ENCODE measurements at regions not wholly inside any gene's neighbourhood (a gene's known extent, or its start where the extent isn't known, plus 50 kb on each side); places are given as distances from the start of the nearest gene placed in this dataset.

DNA sequence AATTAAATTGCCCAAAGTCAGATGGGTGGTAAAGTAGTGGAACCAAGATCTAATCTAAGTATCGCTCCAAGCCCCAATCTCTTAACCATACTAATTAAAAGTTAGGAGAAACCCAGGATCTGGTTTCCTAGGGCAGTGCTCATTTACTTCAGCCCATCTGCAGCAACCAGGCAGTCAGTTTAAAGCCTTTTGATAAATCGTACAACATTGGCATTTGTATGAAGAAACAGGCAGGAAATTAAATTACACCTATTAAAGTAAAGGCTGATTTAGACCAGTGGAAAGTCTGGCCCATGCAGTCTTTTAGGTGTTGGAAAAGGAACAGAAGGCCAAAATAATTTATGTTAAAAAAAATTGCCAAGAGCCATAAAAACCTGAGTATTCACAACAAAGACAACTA lies 594.4 kb upstream of the UBE2E2 start:
- no peak for TF ChIP-seq EZH2phosphoT487 (conservative IDR thresholded peaks at IDR 0.05; ENCODE audit: low read length)
- no peak overlapping the region for H2AFZ ChIP-seq (ENCODE audit: low read depth, low read length, severe bottlenecking)
- H3K4me3 ChIP-seq (ENCODE audit: insufficient read depth, low read length, poor library complexity, severe bottlenecking), result no peak overlapping the region

GRCh38 chr3:22609139-22609538 lies 594.0 kb upstream of the UBE2E2 start:
- Histone ChIP-seq H3K36me3 (ENCODE audit: low read length) (no peaks in the 10 kb centered on the region), H3K27me3 (ENCODE audit: low read length) (no peaks in the 10 kb centered on the region), H3K9me2 (replicated peaks; ENCODE audit: insufficient read depth, low read length) (no peaks in the 10 kb centered on the region), H3K4me2 (ENCODE audit: low read depth, low read length, poor library complexity, severe bottlenecking) (no peak overlapping the region), H3K4me3 (ENCODE audit: insufficient read depth, low read length, poor library complexity, severe bottlenecking) (no peak overlapping the region), H4K20me1 (ENCODE audit: low read depth, low read length) (no peaks in the 10 kb centered on the region), H3K27ac (ENCODE audit: low read depth, low read length) (no peak overlapping the region), H2AFZ (ENCODE audit: low read depth, low read length, severe bottlenecking) (no peak overlapping the region), H3K9me3 (ENCODE audit: insufficient read depth, low read length) (no peaks in the 10 kb centered on the region), H3K79me2 (ENCODE audit: insufficient read depth, low read length) (no peaks in the 10 kb centered on the region), H3K9ac (ENCODE audit: low read length) (no peak overlapping the region), H3F3A (ENCODE audit: insufficient read depth) (no peaks in the 10 kb centered on the region)
- TF ChIP-seq, protein P1, sequence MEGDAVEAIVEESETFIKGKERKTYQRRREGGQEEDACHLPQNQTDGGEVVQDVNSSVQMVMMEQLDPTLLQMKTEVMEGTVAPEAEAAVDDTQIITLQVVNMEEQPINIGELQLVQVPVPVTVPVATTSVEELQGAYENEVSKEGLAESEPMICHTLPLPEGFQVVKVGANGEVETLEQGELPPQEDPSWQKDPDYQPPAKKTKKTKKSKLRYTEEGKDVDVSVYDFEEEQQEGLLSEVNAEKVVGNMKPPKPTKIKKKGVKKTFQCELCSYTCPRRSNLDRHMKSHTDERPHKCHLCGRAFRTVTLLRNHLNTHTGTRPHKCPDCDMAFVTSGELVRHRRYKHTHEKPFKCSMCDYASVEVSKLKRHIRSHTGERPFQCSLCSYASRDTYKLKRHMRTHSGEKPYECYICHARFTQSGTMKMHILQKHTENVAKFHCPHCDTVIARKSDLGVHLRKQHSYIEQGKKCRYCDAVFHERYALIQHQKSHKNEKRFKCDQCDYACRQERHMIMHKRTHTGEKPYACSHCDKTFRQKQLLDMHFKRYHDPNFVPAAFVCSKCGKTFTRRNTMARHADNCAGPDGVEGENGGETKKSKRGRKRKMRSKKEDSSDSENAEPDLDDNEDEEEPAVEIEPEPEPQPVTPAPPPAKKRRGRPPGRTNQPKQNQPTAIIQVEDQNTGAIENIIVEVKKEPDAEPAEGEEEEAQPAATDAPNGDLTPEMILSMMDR (IDR thresholded peaks at IDR 0.05; ENCODE audit: insufficient read depth, low read length, poor library complexity, severe bottlenecking), result no peak
- TF ChIP-seq EZH2phosphoT487 (conservative IDR thresholded peaks at IDR 0.05; ENCODE audit: low read length), result no peak

More for the DNA sequence above, 594.4 kb upstream of the UBE2E2 start:
- Histone ChIP-seq H3K79me2 (ENCODE audit: insufficient read depth, low read length) (no peaks in the 10 kb centered on the region), H3K9me3 (ENCODE audit: insufficient read depth, low read length) (no peaks in the 10 kb centered on the region), H3K4me2 (ENCODE audit: low read depth, low read length, poor library complexity, severe bottlenecking) (no peak overlapping the region), H3K9me2 (replicated peaks; ENCODE audit: insufficient read depth, low read length) (no peaks in the 10 kb centered on the region), H3K27ac (ENCODE audit: low read depth, low read length) (no peak overlapping the region), H3K36me3 (ENCODE audit: low read length) (no peaks in the 10 kb centered on the region), H3K27me3 (ENCODE audit: low read length) (no peaks in the 10 kb centered on the region), H3F3A (ENCODE audit: insufficient read depth) (no peaks in the 10 kb centered on the region), H4K20me1 (ENCODE audit: low read depth, low read length) (no peaks in the 10 kb centered on the region), H3K9ac (ENCODE audit: low read length) (no peak overlapping the region)

DNA sequence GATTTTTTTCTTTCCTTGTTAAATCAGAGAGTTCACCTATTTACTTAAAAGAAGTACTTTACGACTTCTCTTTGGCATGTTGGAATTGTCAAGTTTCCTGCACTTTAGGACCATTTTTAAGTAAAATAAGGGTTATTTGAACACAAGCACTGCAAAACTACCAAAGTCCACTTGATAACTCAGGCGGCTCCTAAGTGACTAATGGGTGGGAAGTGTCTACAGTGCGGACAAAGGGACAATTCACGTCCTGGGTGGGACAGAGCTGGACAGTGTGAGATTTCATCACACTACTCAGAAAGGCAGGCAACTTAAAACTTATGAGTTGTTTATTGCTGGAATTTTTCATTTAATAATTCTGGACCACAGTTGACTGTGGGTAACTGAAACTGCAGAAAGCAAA lies 590.2 kb upstream of the UBE2E2 start:
- no peak overlapping the region for H3K9ac ChIP-seq (ENCODE audit: low read length)
- H2AFZ ChIP-seq (ENCODE audit: low read depth, low read length, severe bottlenecking), result no peak overlapping the region
- no peaks in the 10 kb centered on the region for H3K9me2 ChIP-seq (replicated peaks; ENCODE audit: insufficient read depth, low read length)
- no peak overlapping the region for H3K4me2 ChIP-seq (ENCODE audit: low read depth, low read length, poor library complexity, severe bottlenecking)
- H4K20me1 ChIP-seq (ENCODE audit: low read depth, low read length), result no peaks in the 10 kb centered on the region
- no peaks in the 10 kb centered on the region for H3K79me2 ChIP-seq (ENCODE audit: insufficient read depth, low read length)
- H3K36me3 ChIP-seq (ENCODE audit: low read length), result no peaks in the 10 kb centered on the region
- TF ChIP-seq, protein P1 (IDR thresholded peaks at IDR 0.05; ENCODE audit: insufficient read depth, low read length, poor library complexity, severe bottlenecking), result no peak
- TF ChIP-seq EZH2phosphoT487 (conservative IDR thresholded peaks at IDR 0.05; ENCODE audit: low read length), result no peak
- H3K27me3 ChIP-seq (ENCODE audit: low read length), result no peaks in the 10 kb centered on the region
- no peaks in the 10 kb centered on the region for H3F3A ChIP-seq (ENCODE audit: insufficient read depth)
- H3K9me3 ChIP-seq (ENCODE audit: insufficient read depth, low read length), result no peaks in the 10 kb centered on the region
- H3K4me3 ChIP-seq (ENCODE audit: insufficient read depth, low read length, poor library complexity, severe bottlenecking), result no peak overlapping the region
- no peak overlapping the region for H3K27ac ChIP-seq (ENCODE audit: low read depth, low read length)

DNA sequence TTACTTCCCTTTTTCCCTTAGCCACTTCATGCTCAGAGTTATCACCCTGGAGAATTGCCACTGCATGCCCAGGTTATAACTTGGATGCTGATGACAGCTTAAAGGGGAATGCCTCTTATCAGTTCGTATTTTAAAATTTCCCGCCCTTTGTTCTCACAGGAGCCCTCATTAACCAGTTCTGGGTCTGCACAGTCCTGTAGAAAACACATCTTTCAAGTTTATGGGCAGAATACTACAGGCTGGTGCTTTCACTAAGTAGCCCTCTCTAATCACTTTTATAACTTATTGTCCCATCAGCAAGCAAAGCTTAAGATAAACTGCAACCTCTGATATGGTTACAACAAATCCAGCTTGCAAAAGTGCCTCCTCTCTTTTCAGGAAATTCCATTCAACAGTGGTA lies 587.3 kb upstream of the UBE2E2 start:
- Histone ChIP-seq H4K20me1 (ENCODE audit: low read depth, low read length) (no peaks in the 10 kb centered on the region), H3K9ac (ENCODE audit: low read length) (no peak overlapping the region), H3K9me2 (replicated peaks; ENCODE audit: insufficient read depth, low read length) (no peaks in the 10 kb centered on the region), H3K36me3 (ENCODE audit: low read length) (no peaks in the 10 kb centered on the region), H3K27me3 (ENCODE audit: low read length) (no peaks in the 10 kb centered on the region), H2AFZ (ENCODE audit: low read depth, low read length, severe bottlenecking) (no peak overlapping the region), H3K79me2 (ENCODE audit: insufficient read depth, low read length) (no peaks in the 10 kb centered on the region), H3K4me3 (ENCODE audit: insufficient read depth, low read length, poor library complexity, severe bottlenecking) (no peak overlapping the region), H3K9me3 (ENCODE audit: insufficient read depth, low read length) (no peaks in the 10 kb centered on the region), H3K4me2 (ENCODE audit: low read depth, low read length, poor library complexity, severe bottlenecking) (no peak overlapping the region), H3F3A (ENCODE audit: insufficient read depth) (no peaks in the 10 kb centered on the region), H3K27ac (ENCODE audit: low read depth, low read length) (no peak overlapping the region)
- no peak for TF ChIP-seq EZH2phosphoT487 (conservative IDR thresholded peaks at IDR 0.05; ENCODE audit: low read length)
- TF ChIP-seq, protein P1 (IDR thresholded peaks at IDR 0.05; ENCODE audit: insufficient read depth, low read length, poor library complexity, severe bottlenecking), result no peak
